Sigmoid colon (tissue), 4 donors: ENCODE measurements at regions not wholly inside any gene's neighbourhood (a gene's known extent, or its start where the extent isn't known, plus 50 kb on each side); places are given as distances from the start of the nearest gene placed in this dataset.

Experiments
- CTCF ChIP-seq, 4 experiments: fragments of 450-650 bp in 3 of 4; fragments of 200-600 bp in 1 of 4; IDR thresholded peaks; one replicate each; pipeline ENCODE4 v1.5.1; 2016 to 2019; ENCODE audit warnings: antibody characterized with exemption in 4 of 4, mild to moderate bottlenecking in 3 of 4, moderate library complexity in 2 of 4
- EP300 ChIP-seq, 4 donors: sonication (generic); formaldehyde crosslinking; IDR thresholded peaks; one replicate each; pipeline ENCODE4 v1.6.1; 2017; ENCODE audit warnings: antibody characterized with exemption in 4 of 4
- POLR2A ChIP-seq, 2 donors: fragments of 450-650 bp; IDR thresholded peaks; one replicate each; pipeline ENCODE4 v1.6.1; 2016; ENCODE audit warnings: antibody characterized with exemption in 2 of 2, mild to moderate bottlenecking in 2 of 2, moderate library complexity in 2 of 2
- POLR2AphosphoS5 ChIP-seq, 4 donors: sonication (generic); formaldehyde crosslinking; IDR thresholded peaks; one replicate each; pipeline ENCODE4 v1.6.1; 2017; ENCODE audit warnings: antibody characterized with exemption in 4 of 4

GRCh38 chr6:144468709-144469108, 183.6 kb downstream of the UTRN start:
- no peak for TF ChIP-seq EP300 (IDR thresholded peaks at IDR 0.05)
- TF ChIP-seq CTCF (IDR thresholded peaks at IDR 0.05): no peak
- no peak for TF ChIP-seq POLR2A (IDR thresholded peaks at IDR 0.05)
- TF ChIP-seq POLR2AphosphoS5 (IDR thresholded peaks at IDR 0.05): no peak
